Hepatocyte (in vitro differentiated cells): ENCODE measurements at regions not wholly inside any gene's neighbourhood (a gene's known extent, or its start where the extent isn't known, plus 50 kb on each side); places are given as distances from the start of the nearest gene placed in this dataset.

ENCODE experiments used
- DNase-seq: peaks from one replicate; pipeline ENCODE4 v3.0.0-alpha.2; 2016; ENCODE audit warnings: low spot score
- H2AFZ ChIP-seq: fragments of 200-600 bp; sonication (generic); 2 replicates; pipeline ENCODE4 v1.6.0; 2016; ENCODE audit warnings: antibody characterized with exemption, mild to moderate bottlenecking
- H3K27ac ChIP-seq: fragments of 200-600 bp; sonication (generic); 2 replicates; pipeline ENCODE4 v1.5.1; 2016; ENCODE audit warnings: mild to moderate bottlenecking
- H3K27me3 ChIP-seq: fragments of 200-600 bp; sonication (generic); 2 replicates; pipeline ENCODE4 v1.6.1; 2016
- H3K36me3 ChIP-seq: fragments of 200-600 bp; sonication (generic); replicated peaks from 2 replicates; pipeline ENCODE4 v1.5.1; 2016; ENCODE audit warnings: low read depth; ENCODE audit not compliant: insufficient read depth
- H3K4me1 ChIP-seq: fragments of 200-600 bp; sonication (generic); 2 replicates; pipeline ENCODE4 v1.5.1; 2016; ENCODE audit warnings: mild to moderate bottlenecking, moderate library complexity; ENCODE audit not compliant: insufficient read depth
- H3K4me2 ChIP-seq: fragments of 200-600 bp; sonication (generic); 2 replicates; pipeline ENCODE4 v1.6.0; 2016
- H3K4me3 ChIP-seq: fragments of 200-600 bp; sonication (generic); 2 replicates; pipeline ENCODE4 v1.5.1; 2016; ENCODE audit warnings: mild to moderate bottlenecking
- H3K79me2 ChIP-seq: fragments of 200-600 bp; sonication (generic); 2 replicates; pipeline ENCODE4 v1.6.0; 2017; ENCODE audit warnings: mild to moderate bottlenecking
- H3K9me2 ChIP-seq: fragments of 200-600 bp; sonication (generic); replicated peaks from 2 replicates; pipeline ENCODE4 v1.6.0; 2017; ENCODE audit warnings: mild to moderate bottlenecking; ENCODE audit not compliant: insufficient read depth
- H3K9me3 ChIP-seq: fragments of 200-600 bp; sonication (generic); 2 replicates; pipeline ENCODE4 v1.5.1; 2016; ENCODE audit warnings: low read depth, mild to moderate bottlenecking
- H4K20me1 ChIP-seq: fragments of 200-600 bp; sonication (generic); 2 replicates; pipeline ENCODE4 v1.6.0; 2016; ENCODE audit warnings: mild to moderate bottlenecking; ENCODE audit not compliant: insufficient read depth, poor library complexity, severe bottlenecking
- CTCF ChIP-seq: fragments of 200-600 bp; sonication (generic); IDR thresholded peaks from 2 replicates; pipeline ENCODE4 v1.5.1; 2016; ENCODE audit warnings: antibody characterized with exemption, mild to moderate bottlenecking; ENCODE audit not compliant: poor library complexity
- EZH2 ChIP-seq: fragments of 200-600 bp; sonication (generic); IDR thresholded peaks from 2 replicates; pipeline ENCODE4 v1.6.1; 2016; ENCODE audit warnings: antibody characterized with exemption, mild to moderate bottlenecking, borderline replicate concordance
- EZH2phosphoT487 ChIP-seq: fragments of 200-600 bp; sonication (generic); IDR thresholded peaks from one replicate; pipeline ENCODE4 v1.6.1; 2018; ENCODE audit warnings: antibody characterized with exemption, mild to moderate bottlenecking, low read depth, moderate library complexity; ENCODE audit not compliant: unreplicated experiment, severe bottlenecking
- WGBS: methylation state at CpG from one replicate; pipeline ENCODE4 v1.1.6; 2016; ENCODE audit warnings: low lambda C conversion rate; ENCODE audit errors: missing lambda C conversion rate; 5-methylcytosine and 5-hydroxymethylcytosine counted together

- Histone ChIP-seq H3K4me1 (no peaks in the 10 kb centered on the region), H3K36me3 (no peaks in the 10 kb centered on the region), H3K79me2 (no peaks in the 10 kb centered on the region), H2AFZ (no peak overlapping the region), H3K4me2 (no peak overlapping the region), H3K27ac (no peak overlapping the region), H3K9me2 (no peaks in the 10 kb centered on the region), H4K20me1 (no peaks in the 10 kb centered on the region), H3K4me3 (no peak overlapping the region), H3K27me3 (no peaks in the 10 kb centered on the region), H3K9me3 (no peaks in the 10 kb centered on the region)
- DNase-seq, result no peak
- TF ChIP-seq EZH2phosphoT487 (no peak), CTCF (no peak), EZH2 (no peak)
- 90% methylated on average over 2 of the region's 2 CpGs for WGBS
Observed at GRCh38 chr11:39145346-39145745, 2314.1 kb downstream of the LRRC4C start.

- Histone ChIP-seq H3K79me2 (no peaks in the 10 kb centered on the region), H3K36me3 (no peaks in the 10 kb centered on the region), H3K4me3 (no peak overlapping the region), H3K9me3 (no peaks in the 10 kb centered on the region), H3K4me2 (no peak overlapping the region), H3K27me3 (no peaks in the 10 kb centered on the region), H3K27ac (no peak overlapping the region), H3K9me2 (no peaks in the 10 kb centered on the region), H3K4me1 (no peaks in the 10 kb centered on the region), H2AFZ (no peak overlapping the region), H4K20me1 (no peaks in the 10 kb centered on the region)
- 93% methylated on average over 3 of the region's 3 CpGs for WGBS
- DNase-seq, result no peak
- TF ChIP-seq EZH2, result no peak
- no peak for TF ChIP-seq CTCF
- no peak for TF ChIP-seq EZH2phosphoT487
Observed at GRCh38 chr11:39144351-39145130, 2314.9 kb downstream of the LRRC4C start.

- H3K27ac ChIP-seq, result no peak overlapping the region
- no peak overlapping the region for H3K4me2 ChIP-seq
- H3K9me2 ChIP-seq, result no peaks in the 10 kb centered on the region
- H3K9me3 ChIP-seq, result no peaks in the 10 kb centered on the region
- TF ChIP-seq EZH2phosphoT487 (no peak), CTCF (no peak), EZH2 (no peak)
- no peaks in the 10 kb centered on the region for H3K27me3 ChIP-seq
- H2AFZ ChIP-seq, result no peak overlapping the region
- no peaks in the 10 kb centered on the region for H4K20me1 ChIP-seq
- no peaks in the 10 kb centered on the region for H3K36me3 ChIP-seq
- no peaks in the 10 kb centered on the region for H3K79me2 ChIP-seq
- no peaks in the 10 kb centered on the region for H3K4me1 ChIP-seq
- no peak overlapping the region for H3K4me3 ChIP-seq
- 58% methylated on average over 3 of the region's 3 CpGs for WGBS
- no peak for DNase-seq
Observed at GRCh38 chr11:39139581-39139980, 2319.9 kb downstream of the LRRC4C start.
